CD14-positive monocyte (primary cell): ENCODE measurements at regions not wholly inside any gene's neighbourhood (a gene's known extent, or its start where the extent isn't known, plus 50 kb on each side); places are given as distances from the start of the nearest gene placed in this dataset.

Experiments
- DNase-seq, 3 donors: peaks; one replicate each; pipeline ENCODE4 v3.0.0-alpha.2; 2011 to 2022
- H2AFZ ChIP-seq: 2 replicates; pipeline ENCODE4 v1.6.0; 2012; ENCODE audit warnings: mild to moderate bottlenecking, low read depth, low read length, inconsistent platforms; ENCODE audit not compliant: insufficient read depth, poor library complexity, severe bottlenecking
- H3K27ac ChIP-seq, 2 donors: 1 replicate in 1 of 2; 2 replicates in 1 of 2; pipeline ENCODE4 v1.5.1; 2012 to 2013; ENCODE audit warnings: low read length in 2 of 2, control low read depth in 1 of 2, inconsistent platforms in 1 of 2, low read depth in 1 of 2, mild to moderate bottlenecking in 1 of 2
- H3K27me3 ChIP-seq, 2 donors: one replicate each; pipeline versions ENCODE4 v1.6.0 to v1.6.1; 2011 to 2013; ENCODE audit warnings: low read length in 2 of 2; ENCODE audit not compliant: control insufficient read depth in 2 of 2, insufficient read depth in 2 of 2
- H3K36me3 ChIP-seq, 2 donors: replicated peaks in 1 of 2; 1 replicate in 1 of 2; 2 replicates in 1 of 2; pipeline versions ENCODE4 v1.5.1 to v1.6.1; 2012 to 2013; ENCODE audit warnings: low read length in 2 of 2, control low read depth in 1 of 2, inconsistent platforms in 1 of 2, mild to moderate bottlenecking in 1 of 2; ENCODE audit not compliant: insufficient read depth in 2 of 2, control insufficient read depth in 1 of 2
- H3K4me1 ChIP-seq, 2 donors: 1 replicate in 1 of 2; 2 replicates in 1 of 2; pipeline versions ENCODE4 v1.5.1 to v1.6.1; 2012 to 2013; ENCODE audit warnings: low read length in 2 of 2, control low read depth in 1 of 2, inconsistent platforms in 1 of 2, mild to moderate bottlenecking in 1 of 2, moderate library complexity in 1 of 2; ENCODE audit not compliant: insufficient read depth in 2 of 2, control insufficient read depth in 1 of 2
- H3K4me2 ChIP-seq: replicated peaks from 2 replicates; pipeline ENCODE3; 2012; ENCODE audit warnings: low read length, moderate library complexity, mild to moderate bottlenecking; ENCODE audit not compliant: poor library complexity, severe bottlenecking; ENCODE audit errors: extremely low read depth
- H3K4me3 ChIP-seq, 3 experiments: fragments of 200-600 bp in 1 of 3; sonication (generic) in 1 of 3; replicated peaks in 1 of 3; 1 replicate in 2 of 3; 2 replicates in 1 of 3; pipeline ENCODE4 v1.5.1; 2011 to 2013; ENCODE audit warnings: low read length in 3 of 3, mild to moderate bottlenecking in 3 of 3, control low read depth in 2 of 3, low read depth in 2 of 3, inconsistent platforms in 1 of 3, moderate library complexity in 1 of 3
- H3K79me2 ChIP-seq: 2 replicates; pipeline ENCODE4 v1.6.0; 2012; ENCODE audit warnings: mild to moderate bottlenecking, control low read depth, inconsistent platforms, low read length, moderate library complexity; ENCODE audit not compliant: insufficient read depth
- H3K9ac ChIP-seq: 2 replicates; pipeline ENCODE4 v1.6.0; 2017; ENCODE audit warnings: low read length, mild to moderate bottlenecking; ENCODE audit not compliant: insufficient read depth, poor library complexity, severe bottlenecking
- H3K9me3 ChIP-seq, 2 donors: replicated peaks in 1 of 2; 1 replicate in 1 of 2; 2 replicates in 1 of 2; pipeline versions ENCODE4 v1.5.1 to v1.6.1; 2012 to 2013; ENCODE audit warnings: low read length in 2 of 2, control low read depth in 1 of 2; ENCODE audit not compliant: control insufficient read depth in 1 of 2, insufficient read depth in 1 of 2
- H4K20me1 ChIP-seq: 2 replicates; pipeline ENCODE4 v1.6.0; 2012; ENCODE audit warnings: mild to moderate bottlenecking, low read length, control low read depth, moderate library complexity; ENCODE audit not compliant: insufficient read depth
- H3K27ac Mint-ChIP-seq, 7 donors: one replicate each; pipeline ENCODE4 v1.8.0; 2020; ENCODE audit warnings: mild to moderate bottlenecking in 7 of 7, mixed read lengths in 7 of 7, moderate library complexity in 6 of 7, inconsistent platforms in 2 of 7
- H3K27me3 Mint-ChIP-seq, 3 donors: one replicate each; pipeline ENCODE4 v1.8.0; 2021 to 2022; ENCODE audit warnings: low read depth in 3 of 3, mild to moderate bottlenecking in 3 of 3, mixed read lengths in 3 of 3, moderate library complexity in 3 of 3, inconsistent platforms in 1 of 3
- H3K36me3 Mint-ChIP-seq, 2 donors: one replicate each; pipeline ENCODE4 v1.8.0; 2020; ENCODE audit warnings: mixed read lengths in 2 of 2, inconsistent platforms in 1 of 2, mild to moderate bottlenecking in 1 of 2
- H3K4me1 Mint-ChIP-seq: one replicate; pipeline ENCODE4 v1.8.0; 2020; ENCODE audit warnings: mild to moderate bottlenecking, mixed read lengths
- H3K4me3 Mint-ChIP-seq, 2 donors: one replicate each; pipeline ENCODE4 v1.8.0; 2020; ENCODE audit warnings: mild to moderate bottlenecking in 2 of 2, mixed read lengths in 2 of 2, moderate library complexity in 1 of 2
- H3K9me3 Mint-ChIP-seq, 7 donors: one replicate each; pipeline ENCODE4 v1.8.0; 2020 to 2022; ENCODE audit warnings: mixed read lengths in 7 of 7, mild to moderate bottlenecking in 6 of 7, moderate library complexity in 6 of 7, inconsistent platforms in 2 of 7
- WGBS: methylation state at CpG from one replicate; pipeline ENCODE4 v1.1.5; 2013; ENCODE audit warnings: missing lambda C conversion rate; ENCODE audit not compliant: insufficient coverage; 5-methylcytosine and 5-hydroxymethylcytosine counted together
- intact Hi-C, 2 donors: fragments of 100-400 bp; cut with micrococcal nuclease; formaldehyde crosslinking; loops; one replicate each; pipeline versions ENCODE4 v1.15.0 to v1.15.1; 2023
- TF ChIP-seq, protein P1 (sequence below): fragments of 200-600 bp; IDR thresholded peaks from one replicate; pipeline ENCODE4 v1.8.0; 2022; ENCODE audit warnings: antibody characterized with exemption, mild to moderate bottlenecking

DNA sequence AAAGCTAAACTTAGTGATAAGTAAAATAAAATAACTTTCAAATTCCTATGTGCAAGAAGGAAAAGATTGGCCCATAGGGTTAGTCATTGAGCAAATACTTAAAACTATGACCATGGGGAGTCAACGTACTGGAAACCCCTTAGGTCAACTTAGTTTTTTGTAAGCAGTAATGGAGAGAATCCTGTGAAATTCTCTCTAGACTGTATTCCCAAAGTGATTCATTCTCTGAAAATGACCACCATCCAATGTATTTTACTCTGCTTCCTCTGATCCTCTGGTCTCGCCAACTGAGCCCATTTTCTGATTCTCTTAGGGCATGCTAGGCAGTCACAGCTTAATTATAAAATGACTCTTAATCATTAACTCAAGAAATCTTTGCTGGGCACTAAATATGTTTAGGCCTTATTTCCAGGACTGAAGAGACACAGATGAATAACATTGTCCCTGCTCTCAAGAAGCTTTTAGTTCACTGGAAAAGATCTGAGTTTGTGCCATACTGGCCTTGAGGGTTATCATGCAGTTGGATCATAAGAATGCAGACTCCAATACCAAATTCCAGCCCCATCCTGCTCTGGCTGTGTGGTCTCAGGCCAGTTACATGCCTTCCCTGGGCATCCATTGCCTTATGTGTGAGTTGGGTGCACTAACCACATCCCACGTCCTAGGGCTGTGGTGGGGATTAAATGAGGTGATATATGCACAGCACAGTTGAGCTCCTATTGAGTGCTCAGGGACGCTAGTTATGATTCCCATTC lies 732.4 kb downstream of the AACS start:
- 86% methylated on average over 2 of the region's 4 CpGs for WGBS
- peaks cover under 1 to 4% of the 10 kb centered on the region in 2 donors for H3K9me3 ChIP-seq
- DNase-seq, result no peak
- no peaks in the 10 kb centered on the region for H3K4me1 ChIP-seq
- intact Hi-C loops, result no loop called here
- H3K27me3 ChIP-seq, result no peaks in the 10 kb centered on the region
- no peaks in the 10 kb centered on the region for H3K79me2 ChIP-seq
- peaks cover under 1 to 12% (median 2%) of the 10 kb centered on the region in 7 donors for H3K9me3 Mint-ChIP-seq
- no peaks in the 10 kb centered on the region for H3K36me3 ChIP-seq
- H3K4me3 ChIP-seq, result no peak overlapping the region
- H4K20me1 ChIP-seq, result no peaks in the 10 kb centered on the region
- no peak overlapping the region for H3K4me2 ChIP-seq
- no peak overlapping the region for H3K4me3 Mint-ChIP-seq
- H3K27ac ChIP-seq, result no peak overlapping the region
- no peaks in the 10 kb centered on the region for H3K36me3 Mint-ChIP-seq
- no peak overlapping the region for H2AFZ ChIP-seq
- H3K27ac Mint-ChIP-seq, result no peak overlapping the region
- H3K27me3 Mint-ChIP-seq, result peaks cover 0 to 1% (median 0%) of the 10 kb centered on the region in 3 donors
- H3K4me1 Mint-ChIP-seq, result no peaks in the 10 kb centered on the region
- TF ChIP-seq, protein P1, sequence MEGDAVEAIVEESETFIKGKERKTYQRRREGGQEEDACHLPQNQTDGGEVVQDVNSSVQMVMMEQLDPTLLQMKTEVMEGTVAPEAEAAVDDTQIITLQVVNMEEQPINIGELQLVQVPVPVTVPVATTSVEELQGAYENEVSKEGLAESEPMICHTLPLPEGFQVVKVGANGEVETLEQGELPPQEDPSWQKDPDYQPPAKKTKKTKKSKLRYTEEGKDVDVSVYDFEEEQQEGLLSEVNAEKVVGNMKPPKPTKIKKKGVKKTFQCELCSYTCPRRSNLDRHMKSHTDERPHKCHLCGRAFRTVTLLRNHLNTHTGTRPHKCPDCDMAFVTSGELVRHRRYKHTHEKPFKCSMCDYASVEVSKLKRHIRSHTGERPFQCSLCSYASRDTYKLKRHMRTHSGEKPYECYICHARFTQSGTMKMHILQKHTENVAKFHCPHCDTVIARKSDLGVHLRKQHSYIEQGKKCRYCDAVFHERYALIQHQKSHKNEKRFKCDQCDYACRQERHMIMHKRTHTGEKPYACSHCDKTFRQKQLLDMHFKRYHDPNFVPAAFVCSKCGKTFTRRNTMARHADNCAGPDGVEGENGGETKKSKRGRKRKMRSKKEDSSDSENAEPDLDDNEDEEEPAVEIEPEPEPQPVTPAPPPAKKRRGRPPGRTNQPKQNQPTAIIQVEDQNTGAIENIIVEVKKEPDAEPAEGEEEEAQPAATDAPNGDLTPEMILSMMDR, result no peak
- H3K9ac ChIP-seq, result no peak overlapping the region

DNA sequence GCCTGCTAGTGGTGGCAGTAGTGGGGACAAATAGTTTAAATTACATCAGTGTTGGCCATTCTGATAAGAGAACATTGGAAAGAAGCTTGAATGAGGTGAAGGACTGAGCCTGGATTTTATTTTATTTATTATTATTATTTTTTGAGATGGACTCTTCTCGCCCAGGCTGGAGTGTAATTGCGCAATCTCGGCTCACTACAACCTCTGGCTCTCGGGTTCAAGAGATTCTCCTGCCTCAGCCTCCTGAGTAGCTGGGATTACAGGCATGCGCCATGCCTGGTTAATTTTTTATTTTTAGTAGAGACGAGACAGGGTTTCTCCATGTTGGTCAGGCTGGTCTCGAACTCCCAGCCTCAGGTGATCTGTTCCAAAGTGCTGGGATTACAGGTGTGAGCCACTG lies 739.4 kb downstream of the AACS start:
- H3K4me3 ChIP-seq, result no peak overlapping the region

More for the DNA sequence above, 739.4 kb downstream of the AACS start:
- TF ChIP-seq, protein P1, result no peak
- Histone ChIP-seq H3K36me3 (no peaks in the 10 kb centered on the region), H2AFZ (no peak overlapping the region), H3K79me2 (no peaks in the 10 kb centered on the region), H3K4me2 (no peak overlapping the region), H3K9ac (no peak overlapping the region), H3K27me3 (no peaks in the 10 kb centered on the region), H4K20me1 (no peaks in the 10 kb centered on the region), H3K9me3 (peaks cover 0 to 5% of the 10 kb centered on the region in 2 donors), H3K4me1 (no peaks in the 10 kb centered on the region), H3K27ac (no peak overlapping the region)
- no peaks in the 10 kb centered on the region for H3K4me1 Mint-ChIP-seq
- H3K36me3 Mint-ChIP-seq, result no peaks in the 10 kb centered on the region
- intact Hi-C loops, result no loop called here
- peaks cover 0 to 2% (median 0%) of the 10 kb centered on the region in 3 donors for H3K27me3 Mint-ChIP-seq
- H3K27ac Mint-ChIP-seq, result no peak overlapping the region
- 85% methylated on average over 5 of the region's 7 CpGs for WGBS
- no peak overlapping the region for H3K4me3 Mint-ChIP-seq
- peaks cover 0 to 12% (median 5%) of the 10 kb centered on the region in 7 donors for H3K9me3 Mint-ChIP-seq
- no peak for DNase-seq
